ENCODE measurements at regions not wholly inside any gene's neighbourhood (a gene's known extent, or its start where the extent isn't known, plus 50 kb on each side); places are given as distances from the start of the nearest gene placed in this dataset.

- no peak for DNase-seq (ENCODE audit: low read depth in 4 of 4, low spot score in 3 of 4)
These were observed 69.5 kb upstream of the ELOVL5 start for GRCh38 chr6:53418288-53418687.

GRCh38 chr6:53417141-53417540 is 68.4 kb upstream of the ELOVL5 start:
- no peak for DNase-seq (ENCODE audit: low read depth in 4 of 4, low spot score in 3 of 4)

GRCh38 chr6:53413326-53413725 is 64.6 kb upstream of the ELOVL5 start:
- no peak for DNase-seq (ENCODE audit: low read depth in 4 of 4, low spot score in 3 of 4)

DNA sequence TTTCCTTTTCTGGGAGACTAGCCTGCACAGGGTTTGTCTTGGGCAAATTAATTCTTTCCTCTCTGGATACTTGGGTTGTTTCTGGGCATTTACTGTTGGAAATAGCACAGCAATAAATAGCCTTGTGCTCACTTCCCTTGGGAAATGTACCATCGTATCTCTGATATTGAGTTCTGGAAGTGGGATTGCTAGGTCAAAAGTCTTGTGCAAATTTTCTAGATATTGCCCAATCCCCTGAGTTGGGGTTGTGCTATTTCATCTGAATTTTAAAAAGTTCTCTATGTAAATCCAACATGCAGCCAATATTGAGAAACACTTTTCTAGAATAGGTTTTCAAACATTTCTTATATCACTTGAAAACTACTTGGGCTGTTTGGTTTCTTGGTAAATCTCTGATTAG is 64.0 kb upstream of the ELOVL5 start:
- DNase-seq (ENCODE audit: low read depth in 4 of 4, low spot score in 3 of 4) = no peak

- no peak for DNase-seq (ENCODE audit: low read depth in 4 of 4, low spot score in 3 of 4)
These were observed 63.4 kb upstream of the ELOVL5 start for GRCh38 chr6:53412021-53412715.

- DNase-seq (ENCODE audit: low read depth in 4 of 4, low spot score in 3 of 4) = no peak
These were observed 62.7 kb upstream of the ELOVL5 start for GRCh38 chr6:53411451-53411850.

GRCh38 chr6:53410508-53411258 is 61.9 kb upstream of the ELOVL5 start:
- no peak for DNase-seq (ENCODE audit: low read depth in 4 of 4, low spot score in 3 of 4)

DNA sequence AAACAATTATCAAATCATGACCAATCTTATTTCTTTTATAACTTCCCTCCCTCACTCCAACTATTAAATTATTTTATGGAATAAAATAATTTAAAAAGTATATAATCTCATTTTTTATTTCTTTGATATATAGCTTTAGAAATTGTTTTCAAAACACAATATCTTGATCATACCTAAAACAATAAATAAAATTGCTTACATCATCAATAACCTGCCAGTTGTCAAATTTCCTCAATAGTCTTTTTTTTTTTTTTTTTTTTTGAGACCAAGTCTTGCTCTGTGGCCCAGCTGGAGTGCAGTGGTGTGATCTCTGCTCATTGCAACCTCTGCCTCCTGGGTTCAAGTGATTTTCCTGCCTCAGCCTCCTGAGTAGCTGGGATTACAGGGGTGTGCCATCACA is 60.1 kb upstream of the ELOVL5 start:
- no peak for DNase-seq (ENCODE audit: low read depth in 4 of 4, low spot score in 3 of 4)

GRCh38 chr6:53399027-53399344 is 50.2 kb upstream of the ELOVL5 start:
- no peak for DNase-seq (ENCODE audit: low read depth in 4 of 4, low spot score in 3 of 4)

DNA sequence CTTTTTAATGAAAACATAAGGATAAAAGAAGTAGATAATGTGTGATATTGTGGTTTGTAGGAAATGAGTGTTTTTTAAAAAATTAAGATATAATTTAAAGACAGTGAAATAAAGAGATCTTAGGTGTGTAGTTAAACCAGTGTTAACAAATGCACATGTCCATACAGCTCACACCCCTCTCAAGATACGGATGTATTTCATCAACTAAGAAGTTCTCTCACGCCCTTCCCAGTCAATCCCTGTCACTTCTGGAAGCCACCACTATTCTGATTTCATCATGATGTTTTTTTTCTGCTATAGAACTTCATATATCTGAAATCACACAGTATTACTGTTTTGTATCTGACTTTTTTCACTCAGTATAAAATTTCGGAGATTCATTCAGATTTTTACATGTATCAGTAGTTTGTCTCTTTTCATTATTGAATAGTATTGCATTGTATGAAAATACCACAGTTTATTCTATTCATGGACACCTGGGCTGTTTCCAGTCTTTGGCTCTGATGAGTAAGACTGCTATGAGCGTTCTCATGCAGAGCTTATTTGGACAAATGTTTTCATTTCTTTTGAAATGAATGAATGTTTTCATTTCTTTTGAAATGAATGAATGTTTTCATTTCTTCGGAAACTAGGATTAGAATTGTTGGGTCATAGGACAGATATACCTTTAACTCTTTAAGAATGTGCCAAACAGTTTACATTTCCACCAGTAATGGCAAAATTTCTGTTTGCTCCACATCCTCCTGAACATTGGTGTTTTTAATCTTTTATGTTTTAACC is 49.7 kb upstream of the ELOVL5 start:
- no peak for DNase-seq (ENCODE audit: low read depth in 4 of 4, low spot score in 3 of 4)

Data from left renal pelvis (tissue), 4 donors.